ENCODE measurements at regions not wholly inside any gene's neighbourhood (a gene's known extent, or its start where the extent isn't known, plus 50 kb on each side); places are given as distances from the start of the nearest gene placed in this dataset.

GRCh38 chr3:152516216-152516615, 247.5 kb downstream of the MBNL1 start:
- Histone ChIP-seq H3K27me3 (ENCODE audit: control insufficient read depth, insufficient read depth, low read length, poor library complexity, severe bottlenecking) (no peaks in the 10 kb centered on the region), H3K27ac (ENCODE audit: insufficient read depth, low read depth, low read length, poor library complexity, severe bottlenecking) (no peak overlapping the region), H3K4me1 (ENCODE audit: control insufficient read depth, insufficient read depth, low read length) (no peaks in the 10 kb centered on the region), H3K4me3 (ENCODE audit: insufficient read depth, low read depth, low read length) (no peak overlapping the region), H3K9me3 (ENCODE audit: control insufficient read depth, low read length) (no peaks in the 10 kb centered on the region), H3K36me3 (ENCODE audit: control insufficient read depth, insufficient read depth, low read length) (no peaks in the 10 kb centered on the region)
- WGBS, 2 experiments = 92% methylated on average over 1 of the region's 3 CpGs; no CpG with 5 or more reads in 1 of the 2 experiments

GRCh38 chr3:152517502-152517901, 248.8 kb downstream of the MBNL1 start:
- Histone ChIP-seq H3K4me1 (ENCODE audit: control insufficient read depth, insufficient read depth, low read length) (no peaks in the 10 kb centered on the region), H3K9me3 (ENCODE audit: control insufficient read depth, low read length) (no peaks in the 10 kb centered on the region), H3K27me3 (ENCODE audit: control insufficient read depth, insufficient read depth, low read length, poor library complexity, severe bottlenecking) (no peaks in the 10 kb centered on the region), H3K4me3 (ENCODE audit: insufficient read depth, low read depth, low read length) (no peak overlapping the region), H3K27ac (ENCODE audit: insufficient read depth, low read depth, low read length, poor library complexity, severe bottlenecking) (no peak overlapping the region), H3K36me3 (ENCODE audit: control insufficient read depth, insufficient read depth, low read length) (no peaks in the 10 kb centered on the region)
- WGBS, 2 experiments = 53 to 56% methylated on average over 1 to 2 of the region's 2 CpGs

DNA sequence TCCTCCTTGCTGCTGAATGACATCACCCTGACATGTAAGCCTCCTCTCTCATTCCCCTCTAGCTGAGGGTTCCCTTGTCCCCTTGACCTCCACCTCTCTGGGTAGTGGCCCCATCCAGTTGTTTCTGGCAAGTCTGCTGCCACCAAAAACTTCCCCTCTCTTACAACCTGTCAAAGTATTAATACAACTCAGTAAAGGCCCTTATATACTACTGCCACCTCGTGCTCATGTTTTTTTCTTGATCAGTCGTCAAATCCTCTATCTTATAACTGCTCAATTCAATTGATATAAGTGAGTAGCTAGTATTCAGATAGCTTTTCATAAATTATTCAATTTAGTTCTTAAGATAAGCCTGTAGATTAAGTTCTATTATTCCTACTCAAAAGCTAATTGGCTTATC, 249.6 kb downstream of the MBNL1 start:
- no peaks in the 10 kb centered on the region for H3K27me3 ChIP-seq (ENCODE audit: control insufficient read depth, insufficient read depth, low read length, poor library complexity, severe bottlenecking)
- no peaks in the 10 kb centered on the region for H3K4me1 ChIP-seq (ENCODE audit: control insufficient read depth, insufficient read depth, low read length)
- no peaks in the 10 kb centered on the region for H3K9me3 ChIP-seq (ENCODE audit: control insufficient read depth, low read length)
- WGBS, 2 experiments = 100% methylated on average over 1 of the region's 2 CpGs
- H3K27ac ChIP-seq (ENCODE audit: insufficient read depth, low read depth, low read length, poor library complexity, severe bottlenecking) = no peak overlapping the region
- no peak overlapping the region for H3K4me3 ChIP-seq (ENCODE audit: insufficient read depth, low read depth, low read length)
- no peaks in the 10 kb centered on the region for H3K36me3 ChIP-seq (ENCODE audit: control insufficient read depth, insufficient read depth, low read length)

DNA sequence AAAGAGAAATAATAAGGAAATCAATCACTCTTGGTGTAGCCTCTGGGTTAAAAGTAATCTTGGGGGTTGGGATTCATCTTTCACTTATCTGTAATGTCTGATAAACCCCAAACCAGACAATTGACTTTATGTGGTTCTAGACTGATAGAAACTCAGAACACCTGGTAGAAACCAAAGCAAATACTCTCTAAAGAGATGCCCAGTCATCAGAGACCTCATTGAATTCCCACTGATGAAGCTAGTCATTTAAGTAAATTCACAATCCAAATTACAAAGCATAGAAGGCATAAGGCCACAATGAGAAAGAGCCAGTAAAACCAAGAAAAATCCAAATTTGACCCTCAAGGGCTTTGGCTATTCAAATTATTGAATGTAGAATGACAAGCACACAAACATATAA, 250.6 kb downstream of the MBNL1 start:
- H3K4me3 ChIP-seq (ENCODE audit: insufficient read depth, low read depth, low read length) = no peak overlapping the region
- H3K9me3 ChIP-seq (ENCODE audit: control insufficient read depth, low read length) = no peaks in the 10 kb centered on the region
- H3K27ac ChIP-seq (ENCODE audit: insufficient read depth, low read depth, low read length, poor library complexity, severe bottlenecking) = no peak overlapping the region
- no peaks in the 10 kb centered on the region for H3K36me3 ChIP-seq (ENCODE audit: control insufficient read depth, insufficient read depth, low read length)
- no peaks in the 10 kb centered on the region for H3K4me1 ChIP-seq (ENCODE audit: control insufficient read depth, insufficient read depth, low read length)
- no peaks in the 10 kb centered on the region for H3K27me3 ChIP-seq (ENCODE audit: control insufficient read depth, insufficient read depth, low read length, poor library complexity, severe bottlenecking)

GRCh38 chr3:152522036-152522435, 253.3 kb downstream of the MBNL1 start:
- WGBS, 2 experiments = 93 to 100% methylated on average over 1 of the region's 1 CpG
- Histone ChIP-seq H3K4me1 (ENCODE audit: control insufficient read depth, insufficient read depth, low read length) (no peaks in the 10 kb centered on the region), H3K27me3 (ENCODE audit: control insufficient read depth, insufficient read depth, low read length, poor library complexity, severe bottlenecking) (no peaks in the 10 kb centered on the region), H3K27ac (ENCODE audit: insufficient read depth, low read depth, low read length, poor library complexity, severe bottlenecking) (no peak overlapping the region), H3K9me3 (ENCODE audit: control insufficient read depth, low read length) (no peaks in the 10 kb centered on the region), H3K36me3 (ENCODE audit: control insufficient read depth, insufficient read depth, low read length) (no peaks in the 10 kb centered on the region), H3K4me3 (ENCODE audit: insufficient read depth, low read depth, low read length) (no peak overlapping the region)

GRCh38 chr3:152524198-152525140, 255.7 kb downstream of the MBNL1 start:
- Histone ChIP-seq H3K27ac (ENCODE audit: insufficient read depth, low read depth, low read length, poor library complexity, severe bottlenecking) (no peak overlapping the region), H3K27me3 (ENCODE audit: control insufficient read depth, insufficient read depth, low read length, poor library complexity, severe bottlenecking) (no peaks in the 10 kb centered on the region), H3K36me3 (ENCODE audit: control insufficient read depth, insufficient read depth, low read length) (no peaks in the 10 kb centered on the region), H3K4me1 (ENCODE audit: control insufficient read depth, insufficient read depth, low read length) (no peaks in the 10 kb centered on the region), H3K9me3 (ENCODE audit: control insufficient read depth, low read length) (no peaks in the 10 kb centered on the region), H3K4me3 (ENCODE audit: insufficient read depth, low read depth, low read length) (no peak overlapping the region)
- WGBS, 2 experiments = 100% methylated on average over 2 of the region's 3 CpGs; no CpG with 5 or more reads in 1 of the 2 experiments

DNA sequence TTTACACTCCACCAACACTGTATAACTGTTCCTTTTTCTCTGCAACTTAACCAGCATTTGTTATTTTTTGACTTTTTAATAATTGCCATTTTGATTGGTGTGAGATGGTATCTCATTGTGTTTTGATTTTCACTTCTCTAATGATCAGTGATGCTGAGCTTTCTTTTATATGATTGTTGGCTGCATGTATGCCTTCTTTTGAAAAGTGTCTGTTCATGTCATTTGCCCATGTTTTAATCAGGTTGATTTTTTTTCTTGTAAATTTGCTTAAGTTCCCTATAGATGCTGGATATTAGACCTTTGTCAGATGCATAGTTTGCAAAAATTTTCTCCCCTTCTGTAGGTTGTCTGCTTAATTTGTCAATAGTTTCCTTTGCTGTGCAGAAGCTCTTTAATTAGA, 263.0 kb downstream of the MBNL1 start:
- Histone ChIP-seq H3K4me3 (ENCODE audit: insufficient read depth, low read depth, low read length) (no peak overlapping the region), H3K9me3 (ENCODE audit: control insufficient read depth, low read length) (no peaks in the 10 kb centered on the region), H3K36me3 (ENCODE audit: control insufficient read depth, insufficient read depth, low read length) (no peaks in the 10 kb centered on the region), H3K27ac (ENCODE audit: insufficient read depth, low read depth, low read length, poor library complexity, severe bottlenecking) (no peak overlapping the region), H3K4me1 (ENCODE audit: control insufficient read depth, insufficient read depth, low read length) (no peaks in the 10 kb centered on the region), H3K27me3 (ENCODE audit: control insufficient read depth, insufficient read depth, low read length, poor library complexity, severe bottlenecking) (no peaks in the 10 kb centered on the region)

GRCh38 chr3:152538518-152538917, 269.8 kb downstream of the MBNL1 start:
- no peak overlapping the region for H3K27ac ChIP-seq (ENCODE audit: insufficient read depth, low read depth, low read length, poor library complexity, severe bottlenecking)
- no peaks in the 10 kb centered on the region for H3K9me3 ChIP-seq (ENCODE audit: control insufficient read depth, low read length)
- no peaks in the 10 kb centered on the region for H3K4me1 ChIP-seq (ENCODE audit: control insufficient read depth, insufficient read depth, low read length)
- no peaks in the 10 kb centered on the region for H3K27me3 ChIP-seq (ENCODE audit: control insufficient read depth, insufficient read depth, low read length, poor library complexity, severe bottlenecking)
- WGBS, 2 experiments = 100% methylated on average over 1 of the region's 1 CpG
- no peak overlapping the region for H3K4me3 ChIP-seq (ENCODE audit: insufficient read depth, low read depth, low read length)
- H3K36me3 ChIP-seq (ENCODE audit: control insufficient read depth, insufficient read depth, low read length) = no peaks in the 10 kb centered on the region

- WGBS, 2 experiments = 90 to 95% methylated on average over 2 of the region's 2 CpGs
- Histone ChIP-seq H3K9me3 (ENCODE audit: control insufficient read depth, low read length) (no peaks in the 10 kb centered on the region), H3K36me3 (ENCODE audit: control insufficient read depth, insufficient read depth, low read length) (no peaks in the 10 kb centered on the region), H3K4me1 (ENCODE audit: control insufficient read depth, insufficient read depth, low read length) (no peaks in the 10 kb centered on the region), H3K27me3 (ENCODE audit: control insufficient read depth, insufficient read depth, low read length, poor library complexity, severe bottlenecking) (no peaks in the 10 kb centered on the region), H3K4me3 (ENCODE audit: insufficient read depth, low read depth, low read length) (no peak overlapping the region), H3K27ac (ENCODE audit: insufficient read depth, low read depth, low read length, poor library complexity, severe bottlenecking) (no peak overlapping the region)
Observed at GRCh38 chr3:152539191-152539764, 270.5 kb downstream of the MBNL1 start.

DNA sequence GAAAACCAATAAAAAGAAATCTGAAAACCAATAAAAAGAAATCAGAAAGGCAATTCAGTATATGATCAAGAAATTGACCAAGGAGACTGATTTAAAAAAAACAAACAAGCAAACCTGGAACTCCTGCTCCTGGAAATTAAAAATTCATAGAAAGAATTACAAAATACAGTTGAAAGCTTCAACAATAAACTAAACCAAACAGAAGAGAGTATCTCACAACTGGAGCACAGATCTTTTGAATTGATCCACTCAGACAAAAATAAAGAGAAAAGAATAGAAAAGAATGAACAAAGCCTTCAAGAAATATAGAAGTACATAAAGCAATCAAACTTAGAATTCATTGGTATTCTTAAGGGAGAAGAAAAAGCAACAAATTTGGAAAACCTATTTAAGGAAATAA, 271.4 kb downstream of the MBNL1 start:
- Histone ChIP-seq H3K4me1 (ENCODE audit: control insufficient read depth, insufficient read depth, low read length) (no peaks in the 10 kb centered on the region), H3K9me3 (ENCODE audit: control insufficient read depth, low read length) (no peaks in the 10 kb centered on the region), H3K4me3 (ENCODE audit: insufficient read depth, low read depth, low read length) (no peak overlapping the region), H3K36me3 (ENCODE audit: control insufficient read depth, insufficient read depth, low read length) (no peaks in the 10 kb centered on the region), H3K27ac (ENCODE audit: insufficient read depth, low read depth, low read length, poor library complexity, severe bottlenecking) (no peak overlapping the region), H3K27me3 (ENCODE audit: control insufficient read depth, insufficient read depth, low read length, poor library complexity, severe bottlenecking) (no peaks in the 10 kb centered on the region)
